ENCODE measurements at regions not wholly inside any gene's neighbourhood (a gene's known extent, or its start where the extent isn't known, plus 50 kb on each side); places are given as distances from the start of the nearest gene placed in this dataset.

GRCh38 chr9:134496413-134497282 is 145.0 kb upstream of the COL5A1 start:
- no peak for TF ChIP-seq CTCF (IDR thresholded peaks at IDR 0.05; ENCODE audit: unreplicated experiment)
- no peaks in the 10 kb centered on the region for H3K4me1 Mint-ChIP-seq (ENCODE audit: unreplicated experiment)
- H3K27ac Mint-ChIP-seq (ENCODE audit: unreplicated experiment): no peak overlapping the region

GRCh38 chr9:134497283-134497860 is 144.2 kb upstream of the COL5A1 start:
- DNase-seq (ENCODE audit: low spot score): no peak
- Mint-ChIP-seq H3K4me1 (ENCODE audit: unreplicated experiment) (no peaks in the 10 kb centered on the region), H3K27ac (ENCODE audit: unreplicated experiment) (no peak overlapping the region), H3K9me3 (ENCODE audit: unreplicated experiment) (no peaks in the 10 kb centered on the region), H3K36me3 (ENCODE audit: low read depth, unreplicated experiment) (no peaks in the 10 kb centered on the region), H3K4me3 (ENCODE audit: unreplicated experiment) (no peak overlapping the region), H3K27me3 (ENCODE audit: unreplicated experiment) (peaks cover 2% of the 10 kb centered on the region)
- TF ChIP-seq CTCF (IDR thresholded peaks at IDR 0.05; ENCODE audit: unreplicated experiment): no peak

More at GRCh38 chr9:134496413-134497282, 145.0 kb upstream of the COL5A1 start:
- DNase-seq (ENCODE audit: low spot score): no peak
- Mint-ChIP-seq H3K27me3 (ENCODE audit: unreplicated experiment) (peaks cover 2% of the 10 kb centered on the region), H3K4me3 (ENCODE audit: unreplicated experiment) (no peak overlapping the region), H3K36me3 (ENCODE audit: low read depth, unreplicated experiment) (no peaks in the 10 kb centered on the region), H3K9me3 (ENCODE audit: unreplicated experiment) (no peaks in the 10 kb centered on the region)

- Mint-ChIP-seq H3K4me3 (ENCODE audit: unreplicated experiment) (no peak overlapping the region), H3K36me3 (ENCODE audit: low read depth, unreplicated experiment) (no peaks in the 10 kb centered on the region), H3K4me1 (ENCODE audit: unreplicated experiment) (no peaks in the 10 kb centered on the region), H3K9me3 (ENCODE audit: unreplicated experiment) (no peaks in the 10 kb centered on the region), H3K27me3 (ENCODE audit: unreplicated experiment) (peaks cover 1% of the 10 kb centered on the region), H3K27ac (ENCODE audit: unreplicated experiment) (no peak overlapping the region)
- DNase-seq (ENCODE audit: low spot score): no peak
- TF ChIP-seq CTCF (IDR thresholded peaks at IDR 0.05; ENCODE audit: unreplicated experiment): no peak
These were observed 142.8 kb upstream of the COL5A1 start for GRCh38 chr9:134498814-134499166.

GRCh38 chr9:134500931-134501760 is 140.5 kb upstream of the COL5A1 start:
- Mint-ChIP-seq H3K27ac (ENCODE audit: unreplicated experiment) (no peak overlapping the region), H3K36me3 (ENCODE audit: low read depth, unreplicated experiment) (no peaks in the 10 kb centered on the region), H3K4me1 (ENCODE audit: unreplicated experiment) (no peaks in the 10 kb centered on the region), H3K27me3 (ENCODE audit: unreplicated experiment) (peaks cover 1% of the 10 kb centered on the region), H3K9me3 (ENCODE audit: unreplicated experiment) (no peaks in the 10 kb centered on the region), H3K4me3 (ENCODE audit: unreplicated experiment) (no peak overlapping the region)
- TF ChIP-seq CTCF (IDR thresholded peaks at IDR 0.05; ENCODE audit: unreplicated experiment): no peak
- DNase-seq (ENCODE audit: low spot score): no peak
